GM18907 (cell line): ENCODE measurements at regions not wholly inside any gene's neighbourhood (a gene's known extent, or its start where the extent isn't known, plus 50 kb on each side); places are given as distances from the start of the nearest gene placed in this dataset.
A peak's percentile ranks its signal among the peaks of the same experiment; 100 is the strongest.
"Not testable (repeated sequence)": the region's sequence is repeated elsewhere in the genome, so short reads cannot be mapped to it uniquely, and the experiment has no call there.

Experiments
- ATAC-seq: cut with Tn5 transposase; IDR thresholded peaks from one replicate; pipeline ENCODE4 v1.9.1; 2021; ENCODE audit warnings: mild to moderate bottlenecking, moderate library complexity; ENCODE audit not compliant: unreplicated experiment

- not testable (repeated sequence) for ATAC-seq
These were observed 120.1 kb upstream of the OSTN start for GRCh38 chr3:191078913-191079312.

GRCh38 chr3:191076903-191077552, 122.0 kb upstream of the OSTN start:
- ATAC-seq: no peak

GRCh38 chr3:191074511-191074910, 124.5 kb upstream of the OSTN start:
- ATAC-seq: no peak

GRCh38 chr3:191070762-191071403, 128.2 kb upstream of the OSTN start:
- ATAC-seq: no peak

GRCh38 chr3:191070201-191070600, 128.8 kb upstream of the OSTN start:
- ATAC-seq: no peak

- no peak for ATAC-seq
These were observed 129.9 kb upstream of the OSTN start for GRCh38 chr3:191068946-191069813.

GRCh38 chr3:191066669-191067068, 132.4 kb upstream of the OSTN start:
- peak; percentile 48 for ATAC-seq

- no peak for ATAC-seq
These were observed 133.7 kb upstream of the OSTN start for GRCh38 chr3:191065181-191065805.

- ATAC-seq: no peak
These were observed 148.0 kb upstream of the OSTN start for GRCh38 chr3:191051037-191051436.

- no peak for ATAC-seq
These were observed 151.1 kb upstream of the OSTN start for GRCh38 chr3:191047930-191048329.

- no peak for ATAC-seq
These were observed 168.1 kb upstream of the OSTN start for GRCh38 chr3:191030929-191031328.

GRCh38 chr3:191030491-191030890, 168.0 kb upstream of the GMNC start:
- no peak for ATAC-seq

GRCh38 chr3:191026746-191027145, 164.3 kb upstream of the GMNC start:
- ATAC-seq: no peak

GRCh38 chr3:191020730-191021396, 158.4 kb upstream of the GMNC start:
- no peak for ATAC-seq

- ATAC-seq: no peak
These were observed 157.4 kb upstream of the GMNC start for GRCh38 chr3:191019855-191020254.

- not testable (repeated sequence) for ATAC-seq
These were observed 153.5 kb upstream of the GMNC start for GRCh38 chr3:191015960-191016359.

- ATAC-seq: peak; percentile 64
These were observed 145.6 kb upstream of the GMNC start for GRCh38 chr3:191008074-191008473.

- peak; percentile 69 for ATAC-seq
These were observed 143.3 kb upstream of the GMNC start for GRCh38 chr3:191005790-191006189.

- ATAC-seq: no peak
These were observed 141.2 kb upstream of the GMNC start for GRCh38 chr3:191003742-191004141.

GRCh38 chr3:190996181-190996775, 133.8 kb upstream of the GMNC start:
- no peak for ATAC-seq
